GM23338 (cell line): ENCODE measurements at regions not wholly inside any gene's neighbourhood (a gene's known extent, or its start where the extent isn't known, plus 50 kb on each side); places are given as distances from the start of the nearest gene placed in this dataset.

Source experiments
- ATAC-seq: fragments of 200-7000 bp; cut with Tn5 transposase; 3 replicates; pipeline ENCODE4 v1.9.1; 2020
- DNase-seq: peaks from one replicate; pipeline ENCODE4 v3.0.0-alpha.2; 2015; ENCODE audit warnings: low spot score
- H2AFZ ChIP-seq: fragments of 200-600 bp; sonication (generic); 2 replicates; pipeline ENCODE4 v1.8.0; 2016; ENCODE audit warnings: antibody characterized with exemption, mild to moderate bottlenecking, moderate library complexity
- H3F3A ChIP-seq: fragments of 200-600 bp; sonication (generic); replicated peaks from 2 replicates; pipeline ENCODE4 v1.8.0; 2017; ENCODE audit warnings: antibody characterized with exemption, mixed run types, low read depth
- H3K27ac ChIP-seq: fragments of 200-600 bp; sonication (generic); 2 replicates; pipeline ENCODE4 v1.6.1; 2016; ENCODE audit warnings: low read depth
- H3K27me3 ChIP-seq: fragments of 200-600 bp; sonication (generic); 2 replicates; pipeline ENCODE4 v1.8.0; 2016; ENCODE audit warnings: mild to moderate bottlenecking, mixed run types, moderate library complexity; ENCODE audit not compliant: insufficient read depth
- H3K36me3 ChIP-seq: fragments of 200-600 bp; sonication (generic); 2 replicates; pipeline ENCODE4 v1.8.0; 2016; ENCODE audit warnings: mild to moderate bottlenecking; ENCODE audit not compliant: insufficient read depth
- H3K4me1 ChIP-seq: fragments of 200-600 bp; sonication (generic); 2 replicates; pipeline ENCODE4 v1.8.0; 2016; ENCODE audit warnings: mild to moderate bottlenecking, moderate library complexity; ENCODE audit not compliant: insufficient read depth
- H3K4me2 ChIP-seq: fragments of 200-600 bp; sonication (generic); 2 replicates; pipeline ENCODE4 v1.7.1; 2017; ENCODE audit warnings: mixed run types
- H3K4me3 ChIP-seq: fragments of 200-600 bp; sonication (generic); 2 replicates; pipeline ENCODE4 v1.6.1; 2016; ENCODE audit warnings: mixed run types
- H3K79me2 ChIP-seq: fragments of 200-600 bp; sonication (generic); replicated peaks from 2 replicates; pipeline ENCODE4 v1.8.0; 2017; ENCODE audit warnings: mild to moderate bottlenecking; ENCODE audit not compliant: insufficient read depth
- H3K9me2 ChIP-seq: fragments of 200-600 bp; sonication (generic); 2 replicates; pipeline ENCODE4 v1.8.0; 2017; ENCODE audit not compliant: insufficient read depth
- H4K20me1 ChIP-seq: fragments of 200-600 bp; sonication (generic); replicated peaks from 2 replicates; pipeline ENCODE4 v1.8.0; 2017; ENCODE audit warnings: mild to moderate bottlenecking; ENCODE audit not compliant: insufficient read depth
- H3K27ac Mint-ChIP-seq: 2 replicates; pipeline ENCODE4 v1.8.0; 2020; ENCODE audit warnings: inconsistent platforms, mild to moderate bottlenecking, moderate library complexity, mixed read lengths
- H3K27me3 Mint-ChIP-seq: 3 replicates; pipeline ENCODE4 v1.8.0; 2022; ENCODE audit warnings: low read depth, mild to moderate bottlenecking, moderate library complexity, mixed read lengths, inconsistent platforms; ENCODE audit not compliant: insufficient read depth, poor library complexity
- H3K36me3 Mint-ChIP-seq: 3 replicates; pipeline ENCODE4 v1.8.0; 2021; ENCODE audit warnings: low read depth, mild to moderate bottlenecking, inconsistent platforms, moderate library complexity, mixed read lengths
- H3K4me1 Mint-ChIP-seq: 3 replicates; pipeline ENCODE4 v1.8.0; 2020; ENCODE audit warnings: mild to moderate bottlenecking, inconsistent platforms, mixed read lengths
- H3K4me3 Mint-ChIP-seq: 3 replicates; pipeline ENCODE4 v1.8.0; 2021; ENCODE audit warnings: moderate library complexity, mild to moderate bottlenecking, inconsistent platforms, mixed read lengths
- H3K9me3 Mint-ChIP-seq: 3 replicates; pipeline ENCODE4 v1.8.0; 2020; ENCODE audit warnings: moderate library complexity, mild to moderate bottlenecking, inconsistent platforms, mixed read lengths
- CTCF ChIP-seq, 2 experiments: fragments of 200-600 bp in 1 of 2; sonication (generic) in 1 of 2; conservative IDR thresholded peaks; 2 replicates each; pipeline versions ENCODE4 v1.5.1 to v1.6.1; 2016 to 2017; ENCODE audit warnings: antibody characterized with exemption in 2 of 2, low read depth in 2 of 2, mild to moderate bottlenecking in 2 of 2, moderate library complexity in 1 of 2
- EZH2phosphoT487 ChIP-seq: fragments of 200-600 bp; sonication (generic); IDR thresholded peaks from one replicate; pipeline ENCODE4 v1.8.1; 2018; ENCODE audit warnings: antibody characterized with exemption; ENCODE audit not compliant: unreplicated experiment
- ZNF114 ChIP-seq: fragments of 250-450 bp; sonication (Bioruptor Pico); IDR thresholded peaks from 2 replicates; pipeline ENCODE4 v1.5.0; 2020; ENCODE audit warnings: mild to moderate bottlenecking, moderate library complexity
- ZNF462 ChIP-seq: fragments of 250-450 bp; sonication (Bioruptor Pico); IDR thresholded peaks from 2 replicates; pipeline ENCODE4 v1.5.0; 2020; ENCODE audit warnings: mild to moderate bottlenecking, moderate library complexity

GRCh38 chr7:85750454-85750949, 563.6 kb upstream of the SEMA3D start:
- H3K4me3 Mint-ChIP-seq = 0 out of 3 replicates have a peak overlapping the region, but pooled peaks have one; percentile 22
- peaks cover 8% of the 10 kb centered on the region for H3K9me3 Mint-ChIP-seq
- ATAC-seq = peak; percentile 95

GRCh38 chr7:85749696-85750453, 563.0 kb upstream of the SEMA3D start:
- H3K27me3 ChIP-seq = peaks cover 12% of the 10 kb centered on the region; the same call in 1 of the 2 replicates
- Mint-ChIP-seq H3K9me3 (peaks cover 14% of the 10 kb centered on the region), H3K27ac (no peak overlapping the region), H3K36me3 (peaks cover 11% of the 10 kb centered on the region; the same call in 2 of the 3 replicates), H3K27me3 (peaks cover 2% of the 10 kb centered on the region), H3K4me3 (no peak overlapping the region), H3K4me1 (0 out of 3 replicates have a peak, but pooled peaks cover 6% of the 10 kb centered on the region)
- H3K4me3 ChIP-seq = no peak overlapping the region
- H3F3A ChIP-seq = no peaks in the 10 kb centered on the region
- H3K36me3 ChIP-seq = no peaks in the 10 kb centered on the region; the same call in 1 of the 2 replicates
- ATAC-seq = peak; percentile 94
- TF ChIP-seq ZNF462 (no peak), EZH2phosphoT487 (no peak), CTCF (conservative IDR thresholded peaks at IDR 0.05; ENCODE audit: low read depth in 2 of 2) (peak; percentile 18 to 54; a peak in 3 of 4 replicates)
- peak overlapping the region; percentile 80; the same call in 1 of the 2 replicates for H2AFZ ChIP-seq
- H3K27ac ChIP-seq = no peak overlapping the region
- H3K9me2 ChIP-seq = no peaks in the 10 kb centered on the region
- H4K20me1 ChIP-seq = no peaks in the 10 kb centered on the region
- H3K79me2 ChIP-seq = no peaks in the 10 kb centered on the region
- no peak overlapping the region for H3K4me2 ChIP-seq
- peak; percentile 50 for DNase-seq
- H3K4me1 ChIP-seq = no peaks in the 10 kb centered on the region

More at GRCh38 chr7:85750454-85750949, 563.6 kb upstream of the SEMA3D start:
- Histone ChIP-seq H3K36me3 (no peaks in the 10 kb centered on the region; the same call in 1 of the 2 replicates), H3F3A (no peaks in the 10 kb centered on the region), H3K27ac (no peak overlapping the region), H3K79me2 (no peaks in the 10 kb centered on the region), H3K27me3 (peaks cover 12% of the 10 kb centered on the region; the same call in 1 of the 2 replicates), H3K4me2 (no peak overlapping the region), H3K4me1 (no peaks in the 10 kb centered on the region), H3K9me2 (no peaks in the 10 kb centered on the region), H4K20me1 (no peaks in the 10 kb centered on the region), H3K4me3 (no peak overlapping the region), H2AFZ (peak overlapping the region; percentile 86; the same call in 1 of the 2 replicates)
- Mint-ChIP-seq H3K36me3 (peaks cover 8% of the 10 kb centered on the region; the same call in 2 of the 3 replicates), H3K4me1 (0 out of 3 replicates have a peak, but pooled peaks cover 6% of the 10 kb centered on the region), H3K27ac (no peak overlapping the region), H3K27me3 (peaks cover 2% of the 10 kb centered on the region)
- peak; percentile 87 for DNase-seq
- no peak for TF ChIP-seq ZNF114
- peak; percentile 78 to 83 for TF ChIP-seq CTCF (conservative IDR thresholded peaks at IDR 0.05; ENCODE audit: low read depth in 2 of 2)
